HG03432 (cell line): ENCODE measurements at regions not wholly inside any gene's neighbourhood (a gene's known extent, or its start where the extent isn't known, plus 50 kb on each side); places are given as distances from the start of the nearest gene placed in this dataset.

ENCODE experiments used
- ATAC-seq: cut with Tn5 transposase; IDR thresholded peaks from one replicate; pipeline ENCODE4 v1.9.1; 2021; ENCODE audit warnings: mild to moderate bottlenecking, moderate library complexity; ENCODE audit not compliant: unreplicated experiment

GRCh38 chr16:9500872-9501271, 409.4 kb downstream of the HAPSTR1 start:
- ATAC-seq: no peak

GRCh38 chr16:9503251-9503984, 412.0 kb downstream of the HAPSTR1 start:
- no peak for ATAC-seq

- no peak for ATAC-seq
Measured at GRCh38 chr16:9508328-9508936, 417.0 kb downstream of the HAPSTR1 start.

GRCh38 chr16:9509663-9510062, 418.2 kb downstream of the HAPSTR1 start:
- no peak for ATAC-seq

- no peak for ATAC-seq
Measured at GRCh38 chr16:9511389-9511788, 419.9 kb downstream of the HAPSTR1 start.

GRCh38 chr16:9516444-9516843, 425.0 kb downstream of the HAPSTR1 start:
- no peak for ATAC-seq

GRCh38 chr16:9518051-9518450, 426.6 kb downstream of the HAPSTR1 start:
- no peak for ATAC-seq

- no peak for ATAC-seq
Measured at GRCh38 chr16:9518581-9518980, 427.1 kb downstream of the HAPSTR1 start.

GRCh38 chr16:9521749-9522370, 430.4 kb downstream of the HAPSTR1 start:
- ATAC-seq: no peak

GRCh38 chr16:9522614-9523013, 431.2 kb downstream of the HAPSTR1 start:
- ATAC-seq: no peak

GRCh38 chr16:9523994-9524393, 432.6 kb downstream of the HAPSTR1 start:
- ATAC-seq: no peak

GRCh38 chr16:9525037-9525436, 433.6 kb downstream of the HAPSTR1 start:
- ATAC-seq: no peak

- ATAC-seq: no peak
Measured at GRCh38 chr16:9526791-9527190, 435.3 kb downstream of the HAPSTR1 start.

- ATAC-seq: no peak
Measured at GRCh38 chr16:9527976-9528375, 436.5 kb downstream of the HAPSTR1 start.

GRCh38 chr16:9528511-9529079, 437.2 kb downstream of the HAPSTR1 start:
- ATAC-seq: no peak

- ATAC-seq: no peak
Measured at GRCh38 chr16:9533042-9533441, 441.6 kb downstream of the HAPSTR1 start.

GRCh38 chr16:9534759-9535158, 443.3 kb downstream of the HAPSTR1 start:
- no peak for ATAC-seq

GRCh38 chr16:9536905-9537304, 445.5 kb downstream of the HAPSTR1 start:
- no peak for ATAC-seq

GRCh38 chr16:9539346-9539745, 447.9 kb downstream of the HAPSTR1 start:
- no peak for ATAC-seq

- no peak for ATAC-seq
Measured at GRCh38 chr16:9541723-9542122, 450.3 kb downstream of the HAPSTR1 start.

GRCh38 chr16:9542165-9542755, 450.8 kb downstream of the HAPSTR1 start:
- ATAC-seq: no peak
